ENCODE measurements at regions not wholly inside any gene's neighbourhood (a gene's known extent, or its start where the extent isn't known, plus 50 kb on each side); places are given as distances from the start of the nearest gene placed in this dataset.

- no peaks in the 10 kb centered on the region for H3K27me3 Mint-ChIP-seq (ENCODE audit: low read depth)
- H3K9me3 Mint-ChIP-seq = no peaks in the 10 kb centered on the region
- TF ChIP-seq CTCF (IDR thresholded peaks at IDR 0.05; ENCODE audit: unreplicated experiment in 3 of 3) = no peak
- H3K4me1 Mint-ChIP-seq = no peaks in the 10 kb centered on the region
- H3K4me3 Mint-ChIP-seq = no peak overlapping the region
- H3K27ac Mint-ChIP-seq = no peak overlapping the region
- no peaks in the 10 kb centered on the region for H3K36me3 Mint-ChIP-seq (ENCODE audit: low read depth)
These were observed 728.9 kb downstream of the SLC16A7 start for GRCh38 chr12:60324746-60325145.

GRCh38 chr12:60333461-60333860, 737.6 kb downstream of the SLC16A7 start:
- Mint-ChIP-seq H3K4me1 (no peaks in the 10 kb centered on the region), H3K27ac (no peak overlapping the region), H3K9me3 (no peaks in the 10 kb centered on the region), H3K36me3 (ENCODE audit: low read depth) (no peaks in the 10 kb centered on the region), H3K27me3 (ENCODE audit: low read depth) (no peaks in the 10 kb centered on the region), H3K4me3 (no peak overlapping the region)
- no peak for TF ChIP-seq CTCF (IDR thresholded peaks at IDR 0.05; ENCODE audit: unreplicated experiment in 3 of 3)

GRCh38 chr12:60335745-60336144, 739.9 kb downstream of the SLC16A7 start:
- no peak overlapping the region for H3K4me3 Mint-ChIP-seq
- no peak overlapping the region for H3K27ac Mint-ChIP-seq
- no peak for TF ChIP-seq CTCF (IDR thresholded peaks at IDR 0.05; ENCODE audit: unreplicated experiment in 3 of 3)
- H3K36me3 Mint-ChIP-seq (ENCODE audit: low read depth) = no peaks in the 10 kb centered on the region
- no peaks in the 10 kb centered on the region for H3K27me3 Mint-ChIP-seq (ENCODE audit: low read depth)
- no peaks in the 10 kb centered on the region for H3K9me3 Mint-ChIP-seq
- H3K4me1 Mint-ChIP-seq = no peaks in the 10 kb centered on the region

GRCh38 chr12:60337839-60338549, 742.2 kb downstream of the SLC16A7 start:
- H3K27ac Mint-ChIP-seq = no peak overlapping the region
- no peak overlapping the region for H3K4me3 Mint-ChIP-seq
- no peaks in the 10 kb centered on the region for H3K4me1 Mint-ChIP-seq
- no peak for TF ChIP-seq CTCF (IDR thresholded peaks at IDR 0.05; ENCODE audit: unreplicated experiment in 3 of 3)
- no peaks in the 10 kb centered on the region for H3K9me3 Mint-ChIP-seq
- no peaks in the 10 kb centered on the region for H3K27me3 Mint-ChIP-seq (ENCODE audit: low read depth)
- H3K36me3 Mint-ChIP-seq (ENCODE audit: low read depth) = no peaks in the 10 kb centered on the region

- no peaks in the 10 kb centered on the region for H3K4me1 Mint-ChIP-seq
- no peak overlapping the region for H3K4me3 Mint-ChIP-seq
- no peak overlapping the region for H3K27ac Mint-ChIP-seq
- no peaks in the 10 kb centered on the region for H3K9me3 Mint-ChIP-seq
- H3K36me3 Mint-ChIP-seq (ENCODE audit: low read depth) = no peaks in the 10 kb centered on the region
- no peaks in the 10 kb centered on the region for H3K27me3 Mint-ChIP-seq (ENCODE audit: low read depth)
- no peak for TF ChIP-seq CTCF (IDR thresholded peaks at IDR 0.05; ENCODE audit: unreplicated experiment in 3 of 3)
These were observed 749.6 kb downstream of the SLC16A7 start for GRCh38 chr12:60345442-60345841.

All from nephron (organoid).